HG02798 (cell line): ENCODE measurements at regions not wholly inside any gene's neighbourhood (a gene's known extent, or its start where the extent isn't known, plus 50 kb on each side); places are given as distances from the start of the nearest gene placed in this dataset.
"Not testable (repeated sequence)": the region's sequence is repeated elsewhere in the genome, so short reads cannot be mapped to it uniquely, and the experiment has no call there.

Experiments used
- ATAC-seq: cut with Tn5 transposase; IDR thresholded peaks from one replicate; pipeline ENCODE4 v1.9.1; 2021; ENCODE audit warnings: mild to moderate bottlenecking; ENCODE audit not compliant: unreplicated experiment, poor library complexity

- no peak for ATAC-seq
These were observed 965.5 kb upstream of the ATXN8OS start for GRCh38 chr13:69142101-69142500.

DNA sequence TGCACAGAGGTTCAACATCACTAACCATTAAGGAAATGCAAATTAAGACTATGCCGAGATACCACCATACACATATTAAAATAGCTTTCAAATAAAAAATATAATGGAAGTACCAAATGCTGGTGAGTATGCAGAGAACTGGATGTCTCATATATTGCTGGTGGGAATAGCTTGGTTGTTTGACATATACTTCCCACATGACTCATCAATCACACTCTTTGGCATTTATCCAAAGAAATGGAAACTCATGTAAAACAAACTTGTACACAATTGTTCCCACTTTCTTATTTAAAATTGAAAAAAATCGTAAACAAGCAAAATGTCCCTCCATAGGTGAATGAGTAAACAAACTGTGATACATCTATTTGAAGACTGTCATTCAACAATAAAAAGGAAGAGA is 982.6 kb upstream of the ATXN8OS start:
- ATAC-seq, result no peak

DNA sequence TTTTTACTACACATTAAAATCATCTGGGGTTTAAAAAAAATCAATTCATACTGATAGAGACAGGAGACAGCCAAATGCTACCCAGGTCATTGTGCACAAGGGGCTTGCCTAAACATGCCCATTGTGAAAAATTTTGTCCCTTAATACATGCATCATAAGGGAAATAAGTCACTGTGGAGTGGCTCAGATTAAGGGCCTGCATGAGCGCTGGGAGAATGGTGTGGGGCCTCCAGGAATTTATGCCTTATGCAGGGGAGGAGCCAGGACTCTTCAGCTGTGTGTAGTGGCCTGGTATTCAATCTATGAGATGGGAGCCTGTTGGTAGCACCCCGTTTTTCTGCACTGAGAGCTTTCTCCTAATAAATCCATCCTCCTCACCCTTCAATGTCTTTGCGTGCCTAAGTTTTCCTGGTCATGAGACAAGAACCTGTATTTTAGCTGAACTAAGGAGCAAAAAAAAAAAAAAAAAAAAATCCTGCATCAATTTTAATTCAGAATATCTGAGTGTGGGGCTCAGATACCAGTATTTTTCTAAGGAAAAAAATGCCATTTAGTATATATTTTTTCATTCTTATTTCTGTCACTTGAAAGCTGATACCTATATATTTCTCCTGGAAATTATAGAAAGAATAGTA is 997.6 kb upstream of the ATXN8OS start:
- no peak for ATAC-seq

DNA sequence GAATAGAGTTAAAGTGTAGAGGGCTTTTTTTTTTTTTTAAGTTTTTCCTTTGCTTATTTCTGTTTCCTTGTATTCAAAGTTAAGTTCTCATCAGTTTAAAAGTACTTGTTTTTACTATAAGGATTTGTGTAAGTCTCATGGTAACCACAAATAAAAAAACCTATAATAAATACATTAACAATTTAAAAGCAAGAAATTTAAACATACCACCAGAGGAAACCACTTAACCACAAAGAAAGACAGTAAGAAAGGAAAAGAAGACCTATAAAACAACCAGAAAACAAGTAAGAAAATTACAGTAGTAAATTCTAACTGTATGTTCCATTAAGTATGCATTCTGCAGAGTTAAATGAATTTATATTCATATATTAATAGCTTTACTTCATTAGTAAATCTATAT is 999.1 kb upstream of the ATXN8OS start:
- ATAC-seq, result no peak

- no peak for ATAC-seq
These were observed 1000.2 kb upstream of the ATXN8OS start for GRCh38 chr13:69107436-69107835.

GRCh38 chr13:69101841-69102240 is 1005.8 kb upstream of the ATXN8OS start:
- ATAC-seq, result no peak

DNA sequence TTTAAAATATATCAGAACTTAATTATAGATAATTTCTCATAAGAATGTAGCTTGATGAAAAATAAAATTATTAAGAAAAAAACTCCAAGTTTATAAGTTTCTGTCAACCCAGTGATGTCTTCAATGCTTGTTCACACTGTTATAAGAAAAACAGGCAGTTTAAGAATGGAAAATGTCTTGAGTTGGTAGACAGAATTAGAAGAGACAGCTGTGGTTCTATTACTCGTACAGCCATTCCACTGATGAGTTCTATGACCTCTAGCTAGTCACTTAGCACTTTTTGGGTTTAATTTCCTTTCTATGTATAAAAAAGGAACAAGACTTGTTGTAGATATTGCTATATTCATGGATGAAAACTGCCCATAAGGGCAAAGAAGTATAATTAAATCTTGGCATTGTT is 1013.1 kb upstream of the ATXN8OS start:
- no peak for ATAC-seq

- ATAC-seq, result no peak
These were observed 1014.9 kb upstream of the ATXN8OS start for GRCh38 chr13:69092615-69093322.

DNA sequence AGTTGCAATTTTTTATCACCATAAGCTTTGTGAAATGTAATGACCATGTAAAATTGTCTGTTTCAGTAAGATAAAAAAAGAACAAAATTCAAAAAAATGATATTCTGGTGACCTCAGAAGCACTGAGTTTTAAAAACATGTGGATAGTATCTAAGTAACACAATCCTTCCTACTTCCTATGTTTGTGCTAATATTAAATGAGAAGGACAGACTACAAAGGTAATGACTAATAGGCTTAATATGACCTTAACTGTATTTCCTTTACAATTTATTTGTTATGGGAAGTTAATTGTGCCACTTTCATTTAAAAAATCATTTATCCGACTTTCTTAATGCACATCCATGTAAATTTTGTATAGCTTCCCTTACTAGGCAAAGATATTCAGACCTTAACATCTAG is 1030.4 kb upstream of the ATXN8OS start:
- no peak for ATAC-seq

DNA sequence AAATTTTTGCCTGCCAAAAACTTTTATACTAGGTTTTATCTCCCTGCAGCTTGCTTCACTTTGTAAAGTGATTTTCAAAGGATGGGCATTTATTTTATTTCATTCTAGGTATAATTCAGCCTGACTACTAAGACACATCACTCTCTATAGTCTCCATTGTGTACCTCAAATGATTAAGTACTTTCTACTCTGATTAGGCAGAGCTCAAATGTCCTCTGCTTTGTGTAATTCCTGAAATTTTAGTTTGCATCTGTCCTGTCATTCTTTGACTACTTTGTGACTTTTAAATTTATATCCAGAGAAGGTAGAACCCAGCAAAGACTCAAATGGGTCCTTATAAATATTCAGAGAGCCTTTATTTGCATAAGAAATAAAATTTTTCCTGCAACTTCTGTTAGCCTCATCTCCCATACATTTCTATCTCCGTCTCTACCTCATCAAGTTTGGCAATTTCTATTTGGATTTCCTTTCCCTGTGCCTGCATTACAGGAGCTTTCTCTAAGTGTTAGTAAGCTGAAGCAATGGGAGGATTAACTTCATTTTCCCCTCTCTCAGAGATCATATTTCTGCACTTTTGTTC is 1038.0 kb upstream of the ATXN8OS start:
- ATAC-seq, result no peak

GRCh38 chr13:69050696-69051095 is 1056.9 kb upstream of the ATXN8OS start:
- no peak for ATAC-seq

GRCh38 chr13:69044629-69045028 is 1063.0 kb upstream of the ATXN8OS start:
- ATAC-seq, result no peak

DNA sequence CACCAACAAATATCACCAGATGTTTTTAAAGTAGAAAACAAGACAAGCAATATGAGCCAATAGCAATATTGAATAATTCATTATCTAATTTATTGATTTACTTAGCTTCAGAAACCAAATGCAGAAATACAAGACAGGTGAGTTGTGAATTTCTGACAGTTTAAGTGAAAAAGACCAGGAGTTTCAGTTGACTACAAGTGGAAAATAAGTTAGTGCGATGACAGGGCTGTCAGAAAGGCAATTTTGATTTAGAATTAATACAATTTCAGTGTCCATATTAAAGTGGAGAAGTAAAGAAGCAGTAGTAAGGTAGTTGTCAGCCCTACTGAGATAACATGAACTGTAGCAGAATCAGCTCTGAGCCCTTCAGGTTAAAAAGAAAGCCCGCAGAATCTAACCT is 1066.7 kb upstream of the ATXN8OS start:
- ATAC-seq, result no peak

GRCh38 chr13:69035771-69036170 is 1071.9 kb upstream of the ATXN8OS start:
- no peak for ATAC-seq

DNA sequence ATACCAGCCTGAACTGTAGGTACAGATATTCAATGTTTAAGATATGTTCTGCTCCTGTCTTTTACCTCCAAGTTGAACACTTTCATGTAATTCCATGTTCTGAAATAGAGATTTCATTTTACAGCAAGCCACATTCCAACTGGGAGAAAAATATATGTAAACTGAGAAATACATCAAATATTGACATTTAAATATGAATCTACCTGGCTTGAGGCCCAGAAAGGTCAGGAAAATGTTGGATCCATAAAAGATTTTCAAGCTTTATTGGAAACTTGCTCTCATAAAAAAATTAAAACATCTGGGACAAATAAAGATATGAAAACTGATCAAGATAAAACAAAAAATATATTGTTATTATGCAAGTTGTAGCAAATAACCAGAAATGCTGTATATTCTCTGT is 1078.7 kb upstream of the ATXN8OS start:
- ATAC-seq, result no peak

GRCh38 chr13:69020120-69020519 is 1087.5 kb upstream of the ATXN8OS start:
- no peak for ATAC-seq

DNA sequence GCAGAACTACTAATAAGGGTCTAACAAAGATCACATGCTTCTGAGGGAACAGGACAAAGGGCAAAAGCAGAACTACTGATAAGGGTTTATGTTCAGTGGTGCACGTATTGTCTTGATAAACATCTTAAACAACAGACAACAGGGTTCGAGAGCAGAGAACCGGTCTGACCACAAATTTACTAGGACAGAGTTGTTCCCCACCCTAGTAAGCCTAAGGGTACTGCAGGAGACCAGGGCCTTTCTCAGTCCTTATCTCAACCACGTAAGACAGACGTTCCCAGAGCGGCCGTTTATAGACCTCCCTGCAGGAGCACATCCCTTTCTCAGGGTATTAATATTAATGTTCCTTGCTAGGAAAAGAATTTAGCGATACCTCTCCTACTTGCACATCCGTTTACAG is 1089.5 kb upstream of the ATXN8OS start:
- ATAC-seq, result not testable (repeated sequence)

DNA sequence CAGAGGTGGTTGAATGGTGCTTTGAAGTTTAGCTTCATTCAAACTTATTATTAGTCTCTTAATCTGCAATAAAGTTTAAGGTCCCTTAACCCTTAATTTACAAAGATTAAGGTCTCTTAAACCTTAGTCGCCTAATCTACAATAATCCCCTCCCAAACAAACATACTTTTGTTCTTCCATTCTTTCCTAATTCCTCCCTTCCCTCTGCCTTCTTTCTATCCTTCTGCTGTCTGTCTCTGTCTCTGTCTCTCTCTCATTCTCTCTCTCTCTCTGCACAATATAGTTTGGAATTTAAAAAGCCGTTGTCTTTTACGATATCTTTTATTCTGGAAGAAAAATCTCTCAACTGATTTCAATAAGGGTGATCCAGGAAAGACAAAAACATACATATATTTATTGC is 1096.8 kb upstream of the ATXN8OS start:
- ATAC-seq, result no peak

- ATAC-seq, result no peak
These were observed 1099.1 kb upstream of the ATXN8OS start for GRCh38 chr13:69008499-69008898.

DNA sequence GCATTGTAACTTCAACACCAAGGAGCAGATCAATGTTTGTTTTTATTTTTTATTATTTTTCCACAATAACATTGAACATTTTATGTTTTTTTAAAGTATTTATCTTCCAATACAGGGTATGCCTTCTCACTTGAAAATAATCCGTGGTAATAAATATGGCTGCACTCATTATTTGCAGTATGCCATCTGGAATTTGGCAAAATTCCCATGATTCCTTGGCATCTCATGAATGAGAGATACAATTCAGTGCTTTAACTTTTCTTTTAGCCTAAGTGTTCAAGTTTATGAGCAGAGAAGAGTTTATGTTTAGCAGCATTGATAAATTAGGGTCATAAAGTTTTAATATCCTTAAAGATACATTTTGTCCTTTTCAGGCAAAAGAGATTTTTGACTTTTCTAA is 1109.6 kb upstream of the ATXN8OS start:
- no peak for ATAC-seq

DNA sequence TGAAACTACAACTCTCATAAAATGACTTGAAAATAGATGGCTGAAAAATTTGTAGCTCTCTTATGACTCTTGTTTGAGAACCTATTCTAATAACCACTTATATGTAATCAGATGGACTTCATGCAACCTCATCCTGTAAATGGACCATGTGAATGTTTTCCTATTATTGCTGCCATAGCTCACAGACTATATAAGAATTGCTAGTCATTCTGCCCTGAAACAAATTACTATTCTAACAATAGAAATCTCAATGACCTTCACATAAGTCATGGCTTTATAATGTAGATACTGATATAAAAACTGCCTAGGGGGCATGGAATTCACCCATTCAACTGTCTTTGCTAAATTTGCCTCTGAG is 1111.0 kb upstream of the ATXN8OS start:
- no peak for ATAC-seq
